ENCODE measurements at regions not wholly inside any gene's neighbourhood (a gene's known extent, or its start where the extent isn't known, plus 50 kb on each side); places are given as distances from the start of the nearest gene placed in this dataset.

DNA sequence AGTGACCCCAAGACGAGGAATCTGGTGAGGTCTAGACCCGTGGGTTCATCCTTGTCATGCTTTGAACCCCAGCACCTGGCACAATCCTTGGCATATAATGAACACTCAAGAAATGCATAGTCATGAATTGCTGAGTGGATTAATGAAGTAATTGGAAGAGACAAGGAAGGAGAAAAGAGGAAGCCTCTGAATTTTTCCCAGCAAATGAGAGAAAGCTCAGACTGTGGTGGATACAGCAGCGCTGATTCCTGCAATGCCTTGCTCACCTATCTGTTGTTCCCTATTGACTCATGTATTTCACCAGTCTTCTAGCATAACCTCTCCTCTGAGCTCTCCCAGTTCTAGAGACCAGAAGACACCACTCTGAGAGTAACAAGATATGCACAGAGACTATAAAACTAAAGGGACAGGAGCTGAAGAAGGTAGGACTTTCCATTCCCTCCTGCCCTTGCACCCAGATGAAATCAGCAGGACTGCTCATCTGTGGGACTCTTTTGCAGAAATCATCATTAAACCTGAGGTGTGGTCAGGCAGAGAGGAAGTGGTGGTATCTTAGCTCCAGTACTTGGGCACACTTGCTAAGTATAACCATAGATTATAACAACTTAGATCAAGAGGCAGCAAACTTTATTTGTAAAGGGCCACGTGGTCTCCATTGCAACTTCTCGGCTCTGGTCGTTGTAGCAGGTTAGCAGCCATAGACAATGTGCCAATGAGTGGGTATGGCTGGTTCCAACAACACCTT lies 102.8 kb downstream of the MAF start:
- no TSS peak for BruUV-seq (replicated peaks)
- no peak overlapping the region for H3K14ac ChIP-seq (replicated peaks; ENCODE audit: low read depth, low read length)
- intact Hi-C loops (cut with micrococcal nuclease) (no loop called here), dilution Hi-C loops (cut with HindIII; ENCODE audit: low sequenced_read_pairs, unreplicated experiment) (no loop called here), in situ Hi-C loops (cut with MboI; ENCODE audit: low sequenced_read_pairs) (no loop called here)
- H3K9ac ChIP-seq (ENCODE audit: low read depth, low read length), result no peak overlapping the region
- H3K4ac ChIP-seq (ENCODE audit: low read depth, low read length), result no peak overlapping the region
- H2BK20ac ChIP-seq (ENCODE audit: low read depth, low read length), result no peak overlapping the region
- no peak overlapping the region for H4K5ac ChIP-seq (ENCODE audit: low read depth, low read length)
- ATAC-seq (ENCODE audit: low read depth) (no peak), DNase-seq (no peak)
- H2AFZ ChIP-seq (replicated peaks; ENCODE audit: low read length, poor library complexity), result no peak overlapping the region
- H2BK120ac ChIP-seq (ENCODE audit: low read depth, low read length), result no peak overlapping the region
- H3K4me3 ChIP-seq (ENCODE audit: insufficient read depth, low read depth, low read length), result no peak overlapping the region
- H3K4me1 ChIP-seq (ENCODE audit: control insufficient read depth, insufficient read depth, low read length), result no peaks in the 10 kb centered on the region
- H3K27me3 ChIP-seq (ENCODE audit: control insufficient read depth, insufficient read depth, low read length), result no peaks in the 10 kb centered on the region
- no peak overlapping the region for H2BK5ac ChIP-seq (ENCODE audit: low read depth, low read length, poor library complexity, severe bottlenecking)
- POLR2A ChIA-PET (ENCODE audit: unreplicated experiment), result no interaction called here
- no peak overlapping the region for H3K56ac ChIP-seq (ENCODE audit: extremely low read depth, insufficient read depth, low read length)
- TF ChIP-seq MXI1 (IDR thresholded peaks at IDR 0.05; ENCODE audit: borderline replicate concordance, low read depth, low read length), result no peak
- no peak for TF ChIP-seq CHD1 (IDR thresholded peaks at IDR 0.05; ENCODE audit: low read depth, low read length)
- TF ChIP-seq, protein P1, sequence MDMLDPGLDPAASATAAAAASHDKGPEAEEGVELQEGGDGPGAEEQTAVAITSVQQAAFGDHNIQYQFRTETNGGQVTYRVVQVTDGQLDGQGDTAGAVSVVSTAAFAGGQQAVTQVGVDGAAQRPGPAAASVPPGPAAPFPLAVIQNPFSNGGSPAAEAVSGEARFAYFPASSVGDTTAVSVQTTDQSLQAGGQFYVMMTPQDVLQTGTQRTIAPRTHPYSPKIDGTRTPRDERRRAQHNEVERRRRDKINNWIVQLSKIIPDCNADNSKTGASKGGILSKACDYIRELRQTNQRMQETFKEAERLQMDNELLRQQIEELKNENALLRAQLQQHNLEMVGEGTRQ (IDR thresholded peaks at IDR 0.05; ENCODE audit: low read depth, low read length), result no peak
- no peak for TF ChIP-seq BHLHE40 (IDR thresholded peaks at IDR 0.05; ENCODE audit: low read depth, low read length)
- CTCF ChIA-PET, result no interaction called here
- no peak overlapping the region for H3K27ac ChIP-seq (ENCODE audit: insufficient read depth, low read length)
- H3K18ac ChIP-seq (ENCODE audit: low read depth, low read length), result no peak overlapping the region
- no peak overlapping the region for H3K4me2 ChIP-seq (ENCODE audit: low read depth, low read length)
- H2AK5ac ChIP-seq (ENCODE audit: low read depth, low read length), result no peak overlapping the region
- WGBS, 2 experiments (ENCODE audit: extremely low coverage in 2 of 2, insufficient read length in 1 of 2), result no CpG with 5 or more reads among the region's 6 CpGs
- peaks cover 17% of the 10 kb centered on the region for H3K9me3 ChIP-seq (ENCODE audit: control insufficient read depth, insufficient read depth, low read length)
- H3K23ac ChIP-seq (ENCODE audit: low read depth, low read length), result no peak overlapping the region
- H3K79me1 ChIP-seq (ENCODE audit: low read depth in 1 of 2, low read length in 2 of 2), result no peaks in the 10 kb centered on the region
- H3K36me3 ChIP-seq (ENCODE audit: control insufficient read depth, insufficient read depth, low read length), result no peaks in the 10 kb centered on the region
- no peaks in the 10 kb centered on the region for H3K9me1 ChIP-seq (ENCODE audit: insufficient read depth, low read length)
- H2AK9ac ChIP-seq (replicated peaks; ENCODE audit: low read depth, low read length, poor library complexity), result no peak overlapping the region
- no peak overlapping the region for H2BK15ac ChIP-seq (ENCODE audit: low read depth, low read length)
- H4K91ac ChIP-seq (ENCODE audit: insufficient read depth, low read depth, low read length), result no peak overlapping the region
- H4K20me1 ChIP-seq (ENCODE audit: insufficient read depth, low read length), result no peaks in the 10 kb centered on the region
- H4K8ac ChIP-seq (ENCODE audit: low read depth in 2 of 2, low read length in 2 of 2), result no peak overlapping the region
